Trophoblast cell (in vitro differentiated cells and primary cell): ENCODE measurements at regions not wholly inside any gene's neighbourhood (a gene's known extent, or its start where the extent isn't known, plus 50 kb on each side); places are given as distances from the start of the nearest gene placed in this dataset.

Experiments used
- DNase-seq, 2 donors: peaks; one replicate each; pipeline ENCODE4 v3.0.0-alpha.2; 2016
- H2AFZ ChIP-seq: 2 replicates; pipeline ENCODE4 v1.6.1; 2013; ENCODE audit warnings: low read length, moderate library complexity, mild to moderate bottlenecking; ENCODE audit not compliant: insufficient read depth, poor library complexity
- H2AK5ac ChIP-seq: 2 replicates; pipeline ENCODE4 v1.6.1; 2013; ENCODE audit warnings: mild to moderate bottlenecking, low read length
- H2BK120ac ChIP-seq: 2 replicates; pipeline ENCODE4 v1.6.1; 2013; ENCODE audit warnings: low read length, mild to moderate bottlenecking, moderate library complexity; ENCODE audit not compliant: insufficient read depth, poor library complexity
- H2BK12ac ChIP-seq: 2 replicates; pipeline ENCODE4 v1.6.1; 2013; ENCODE audit warnings: mild to moderate bottlenecking, low read length, moderate library complexity
- H2BK5ac ChIP-seq: 2 replicates; pipeline ENCODE4 v1.6.1; 2013; ENCODE audit warnings: low read length, low read depth, moderate library complexity, mild to moderate bottlenecking; ENCODE audit not compliant: poor library complexity
- H3K14ac ChIP-seq: 2 replicates; pipeline ENCODE4 v1.6.1; 2013; ENCODE audit warnings: mild to moderate bottlenecking, low read length
- H3K18ac ChIP-seq: 2 replicates; pipeline ENCODE4 v1.6.1; 2013; ENCODE audit warnings: mild to moderate bottlenecking, low read length
- H3K23ac ChIP-seq: 2 replicates; pipeline ENCODE4 v1.6.1; 2013; ENCODE audit warnings: low read length
- H3K27ac ChIP-seq: 2 replicates; pipeline ENCODE4 v1.5.1; 2013; ENCODE audit warnings: low read depth, mild to moderate bottlenecking, inconsistent platforms, low read length, moderate library complexity
- H3K27me3 ChIP-seq: 2 replicates; pipeline ENCODE4 v1.6.1; 2013; ENCODE audit warnings: inconsistent platforms, mild to moderate bottlenecking, low read length, moderate library complexity; ENCODE audit not compliant: insufficient read depth
- H3K36me3 ChIP-seq, 2 experiments: 1 replicate in 1 of 2; 2 replicates in 1 of 2; pipeline ENCODE4 v1.6.1; 2013; ENCODE audit warnings: low read length in 2 of 2, mild to moderate bottlenecking in 2 of 2, moderate library complexity in 1 of 2; ENCODE audit not compliant: insufficient read depth in 2 of 2, control insufficient read depth in 1 of 2
- H3K4ac ChIP-seq: 2 replicates; pipeline ENCODE4 v1.6.1; 2013; ENCODE audit warnings: low read depth, mild to moderate bottlenecking, low read length, moderate library complexity
- H3K4me1 ChIP-seq, 2 experiments: 1 replicate in 1 of 2; 2 replicates in 1 of 2; pipeline ENCODE4 v1.6.1; 2013; ENCODE audit warnings: low read length in 2 of 2, mild to moderate bottlenecking in 2 of 2, moderate library complexity in 1 of 2; ENCODE audit not compliant: insufficient read depth in 2 of 2, control insufficient read depth in 1 of 2
- H3K4me2 ChIP-seq: 2 replicates; pipeline ENCODE4 v1.6.1; 2013; ENCODE audit warnings: inconsistent platforms, mild to moderate bottlenecking, low read length, moderate library complexity
- H3K4me3 ChIP-seq: 2 replicates; pipeline ENCODE4 v1.5.1; 2013; ENCODE audit warnings: mild to moderate bottlenecking, low read depth, low read length, inconsistent platforms
- H3K79me1 ChIP-seq: one replicate; pipeline ENCODE4 v1.6.1; 2013; ENCODE audit warnings: low read length
- H3K79me2 ChIP-seq: 2 replicates; pipeline ENCODE4 v1.6.1; 2013; ENCODE audit warnings: low read length, mild to moderate bottlenecking; ENCODE audit not compliant: control insufficient read depth, insufficient read depth, poor library complexity
- H3K9ac ChIP-seq: 2 replicates; pipeline ENCODE4 v1.6.1; 2013; ENCODE audit warnings: mild to moderate bottlenecking, low read length
- H3K9me3 ChIP-seq: 2 replicates; pipeline ENCODE4 v1.6.1; 2013; ENCODE audit warnings: low read depth, mild to moderate bottlenecking, control low read depth, inconsistent platforms, low read length; ENCODE audit not compliant: insufficient read depth
- H4K12ac ChIP-seq: 2 replicates; pipeline ENCODE4 v1.6.1; 2013; ENCODE audit warnings: low read depth, mild to moderate bottlenecking, low read length, moderate library complexity
- H4K8ac ChIP-seq: 2 replicates; pipeline ENCODE4 v1.6.1; 2013; ENCODE audit warnings: low read depth, mild to moderate bottlenecking, low read length, moderate library complexity
- H4K91ac ChIP-seq: one replicate; pipeline ENCODE4 v1.6.1; 2013; ENCODE audit warnings: low read depth, mild to moderate bottlenecking, low read length, moderate library complexity
- WGBS: extraction: QIAGEN DNeasy Blood & Tissue Kit; methylation state at CpG from one replicate; pipeline ENCODE4 v1.1.7; 2013; ENCODE audit warnings: missing lambda C conversion rate; ENCODE audit not compliant: insufficient read length, insufficient coverage; ENCODE audit errors: extremely low coverage; 5-methylcytosine and 5-hydroxymethylcytosine counted together

DNA sequence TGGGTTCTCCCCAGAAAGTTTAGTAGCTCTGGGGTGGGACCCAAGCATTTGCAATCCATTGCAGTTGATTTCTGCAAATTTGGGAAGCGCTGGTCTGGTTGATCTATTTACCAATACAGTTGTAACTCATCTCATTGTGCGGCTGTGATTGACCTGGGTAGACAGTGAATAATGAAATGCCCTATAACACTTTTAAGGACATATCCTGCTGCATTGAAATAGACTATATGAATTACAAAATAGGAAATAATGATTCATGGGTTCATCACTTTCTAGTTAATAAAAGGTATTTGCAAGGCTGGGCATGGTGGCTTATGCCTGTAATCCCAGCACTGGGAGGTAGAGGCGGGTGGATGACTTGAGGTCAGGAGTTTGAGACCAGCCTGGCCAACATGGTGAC is 59.0 kb upstream of the FARP1 start:
- Histone ChIP-seq H2AFZ (no peak overlapping the region), H4K91ac (no peak overlapping the region), H4K8ac (no peak overlapping the region), H3K23ac (no peak overlapping the region), H3K36me3 (no peaks in the 10 kb centered on the region), H2AK5ac (no peak overlapping the region), H3K27ac (no peak overlapping the region), H2BK12ac (no peak overlapping the region), H2BK5ac (no peak overlapping the region), H4K12ac (no peak overlapping the region), H3K4me3 (no peak overlapping the region), H3K9me3 (peaks cover 2% of the 10 kb centered on the region), H3K4me1 (no peaks in the 10 kb centered on the region), H3K27me3 (no peaks in the 10 kb centered on the region), H2BK120ac (no peak overlapping the region), H3K4ac (no peak overlapping the region), H3K4me2 (no peak overlapping the region), H3K18ac (no peak overlapping the region), H3K14ac (no peak overlapping the region), H3K9ac (no peak overlapping the region), H3K79me2 (no peaks in the 10 kb centered on the region), H3K79me1 (no peaks in the 10 kb centered on the region)
- DNase-seq: no peak
- no CpG with 5 or more reads among the region's 3 CpGs for WGBS

GRCh38 chr13:98089246-98089645 is 53.6 kb upstream of the FARP1 start:
- no peaks in the 10 kb centered on the region for H3K79me1 ChIP-seq
- no peak overlapping the region for H2BK120ac ChIP-seq
- no peak overlapping the region for H3K27ac ChIP-seq
- no peak overlapping the region for H3K4me3 ChIP-seq
- H3K9ac ChIP-seq: no peak overlapping the region
- no peaks in the 10 kb centered on the region for H3K27me3 ChIP-seq
- H3K18ac ChIP-seq: no peak overlapping the region
- no peak overlapping the region for H2BK12ac ChIP-seq
- H2BK5ac ChIP-seq: no peak overlapping the region
- no peaks in the 10 kb centered on the region for H3K4me1 ChIP-seq
- no peak for DNase-seq
- H3K23ac ChIP-seq: no peak overlapping the region
- no peak overlapping the region for H3K14ac ChIP-seq
- no peak overlapping the region for H4K91ac ChIP-seq
- peaks cover 2% of the 10 kb centered on the region for H3K9me3 ChIP-seq
- no peak overlapping the region for H3K4ac ChIP-seq
- no peak overlapping the region for H4K8ac ChIP-seq
- H3K4me2 ChIP-seq: no peak overlapping the region
- H3K79me2 ChIP-seq: no peaks in the 10 kb centered on the region
- H2AFZ ChIP-seq: no peak overlapping the region
- WGBS: no CpG with 5 or more reads among the region's 2 CpGs
- no peaks in the 10 kb centered on the region for H3K36me3 ChIP-seq
- H4K12ac ChIP-seq: no peak overlapping the region
- H2AK5ac ChIP-seq: no peak overlapping the region

- H3K79me2 ChIP-seq: no peaks in the 10 kb centered on the region
- H2BK120ac ChIP-seq: no peak overlapping the region
- no peak overlapping the region for H4K91ac ChIP-seq
- no peak overlapping the region for H3K4me2 ChIP-seq
- H3K9me3 ChIP-seq: peaks cover 2% of the 10 kb centered on the region
- no peaks in the 10 kb centered on the region for H3K36me3 ChIP-seq
- no peak overlapping the region for H2BK12ac ChIP-seq
- no peak overlapping the region for H2AFZ ChIP-seq
- no peaks in the 10 kb centered on the region for H3K4me1 ChIP-seq
- H3K27me3 ChIP-seq: no peaks in the 10 kb centered on the region
- no peak overlapping the region for H3K4ac ChIP-seq
- H3K79me1 ChIP-seq: no peaks in the 10 kb centered on the region
- no peak overlapping the region for H2AK5ac ChIP-seq
- H3K23ac ChIP-seq: no peak overlapping the region
- H4K8ac ChIP-seq: no peak overlapping the region
- H3K9ac ChIP-seq: no peak overlapping the region
- H3K18ac ChIP-seq: no peak overlapping the region
- no peak overlapping the region for H2BK5ac ChIP-seq
- no CpG with 5 or more reads among the region's 6 CpGs for WGBS
- H3K14ac ChIP-seq: no peak overlapping the region
- DNase-seq: no peak
- H4K12ac ChIP-seq: no peak overlapping the region
- H3K27ac ChIP-seq: no peak overlapping the region
- H3K4me3 ChIP-seq: no peak overlapping the region
Measured at GRCh38 chr13:98092888-98093287, 50.0 kb upstream of the FARP1 start.
